HG03469 (cell line): ENCODE measurements at regions not wholly inside any gene's neighbourhood (a gene's known extent, or its start where the extent isn't known, plus 50 kb on each side); places are given as distances from the start of the nearest gene placed in this dataset.
"Not testable (repeated sequence)": the region's sequence is repeated elsewhere in the genome, so short reads cannot be mapped to it uniquely, and the experiment has no call there.

Source experiments
- ATAC-seq: cut with Tn5 transposase; IDR thresholded peaks from one replicate; pipeline ENCODE4 v1.9.1; 2021; ENCODE audit warnings: mild to moderate bottlenecking, moderate library complexity, moderate number of reproducible peaks; ENCODE audit not compliant: unreplicated experiment

GRCh38 chr2:113341191-113341869, 62.6 kb upstream of the PAX8 start:
- ATAC-seq: no peak

- no peak for ATAC-seq
Observed at GRCh38 chr2:113337809-113338208, 59.1 kb upstream of the PAX8 start.

- ATAC-seq: not testable (repeated sequence)
Observed at GRCh38 chr2:113336040-113336439, 57.3 kb upstream of the PAX8 start.

- ATAC-seq: no peak
Observed at GRCh38 chr2:113334147-113334546, 55.4 kb upstream of the PAX8 start.

- not testable (repeated sequence) for ATAC-seq
Observed at GRCh38 chr2:113333735-113334134, 55.0 kb upstream of the PAX8 start.

- not testable (repeated sequence) for ATAC-seq
Observed at GRCh38 chr2:113330060-113330767, 51.5 kb upstream of the PAX8 start.

GRCh38 chr2:113328973-113329372, 50.3 kb upstream of the PAX8 start:
- ATAC-seq: not testable (repeated sequence)

- ATAC-seq: not testable (repeated sequence)
Observed at GRCh38 chr2:113328572-113328971, 49.9 kb upstream of the PAX8 start.
